PFSK-1 (cell line): ENCODE measurements at regions not wholly inside any gene's neighbourhood (a gene's known extent, or its start where the extent isn't known, plus 50 kb on each side); places are given as distances from the start of the nearest gene placed in this dataset.

ENCODE experiments used
- FOXP2 ChIP-seq: optimal IDR thresholded peaks from 2 replicates; pipeline ENCODE3; 2011; ENCODE audit warnings: borderline replicate concordance, control low read depth, inconsistent platforms; ENCODE audit not compliant: insufficient read depth; ENCODE audit errors: extremely low read length, extremely low read depth
- POLR2AphosphoS5 ChIP-seq: IDR thresholded peaks from 2 replicates; pipeline ENCODE4 v1.6.1; 2012; ENCODE audit warnings: low read depth, mild to moderate bottlenecking, control low read depth, low read length, moderate library complexity
- SIN3A ChIP-seq: IDR thresholded peaks from 2 replicates; pipeline ENCODE4 v1.6.1; 2012; ENCODE audit warnings: mild to moderate bottlenecking, low read length, moderate library complexity, borderline replicate concordance; ENCODE audit not compliant: insufficient read depth
- TAF1 ChIP-seq: IDR thresholded peaks from 2 replicates; pipeline ENCODE4 v1.6.1; 2012; ENCODE audit warnings: low read length, control low read depth, borderline replicate concordance; ENCODE audit not compliant: insufficient read depth
- TF ChIP-seq, protein P1 (sequence below), 2 experiments: IDR thresholded peaks; 2 replicates each; pipeline versions ENCODE4 v1.6.1 to v1.8.0; 2011 to 2012; ENCODE audit warnings: low read depth in 2 of 2, low read length in 2 of 2, control low read depth in 1 of 2, inconsistent platforms in 1 of 2, mild to moderate bottlenecking in 1 of 2, moderate library complexity in 1 of 2; ENCODE audit not compliant: insufficient read depth in 1 of 2

DNA sequence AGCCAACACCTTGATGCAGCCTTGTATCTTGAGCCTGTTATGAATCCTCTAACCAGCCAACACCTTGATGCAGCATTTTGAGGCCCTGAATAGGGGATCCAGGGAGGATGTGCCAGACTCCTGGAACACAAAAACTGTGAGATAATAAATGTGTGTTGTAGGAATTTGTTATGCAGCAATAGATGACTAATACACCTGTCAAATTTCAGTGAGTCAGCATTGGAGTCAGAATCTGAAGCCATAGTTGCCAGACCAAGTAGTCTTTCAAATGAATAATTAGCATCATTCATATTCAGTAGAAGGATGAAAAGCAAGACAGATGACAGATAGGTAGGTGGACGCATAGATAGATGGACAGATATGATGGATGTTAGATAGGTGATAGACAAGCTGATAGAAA, 942.5 kb upstream of the SLC39A10 start:
- TF ChIP-seq FOXP2 (no peak), POLR2AphosphoS5 (no peak), TAF1 (no peak), SIN3A (no peak)
- TF ChIP-seq, protein P1, sequence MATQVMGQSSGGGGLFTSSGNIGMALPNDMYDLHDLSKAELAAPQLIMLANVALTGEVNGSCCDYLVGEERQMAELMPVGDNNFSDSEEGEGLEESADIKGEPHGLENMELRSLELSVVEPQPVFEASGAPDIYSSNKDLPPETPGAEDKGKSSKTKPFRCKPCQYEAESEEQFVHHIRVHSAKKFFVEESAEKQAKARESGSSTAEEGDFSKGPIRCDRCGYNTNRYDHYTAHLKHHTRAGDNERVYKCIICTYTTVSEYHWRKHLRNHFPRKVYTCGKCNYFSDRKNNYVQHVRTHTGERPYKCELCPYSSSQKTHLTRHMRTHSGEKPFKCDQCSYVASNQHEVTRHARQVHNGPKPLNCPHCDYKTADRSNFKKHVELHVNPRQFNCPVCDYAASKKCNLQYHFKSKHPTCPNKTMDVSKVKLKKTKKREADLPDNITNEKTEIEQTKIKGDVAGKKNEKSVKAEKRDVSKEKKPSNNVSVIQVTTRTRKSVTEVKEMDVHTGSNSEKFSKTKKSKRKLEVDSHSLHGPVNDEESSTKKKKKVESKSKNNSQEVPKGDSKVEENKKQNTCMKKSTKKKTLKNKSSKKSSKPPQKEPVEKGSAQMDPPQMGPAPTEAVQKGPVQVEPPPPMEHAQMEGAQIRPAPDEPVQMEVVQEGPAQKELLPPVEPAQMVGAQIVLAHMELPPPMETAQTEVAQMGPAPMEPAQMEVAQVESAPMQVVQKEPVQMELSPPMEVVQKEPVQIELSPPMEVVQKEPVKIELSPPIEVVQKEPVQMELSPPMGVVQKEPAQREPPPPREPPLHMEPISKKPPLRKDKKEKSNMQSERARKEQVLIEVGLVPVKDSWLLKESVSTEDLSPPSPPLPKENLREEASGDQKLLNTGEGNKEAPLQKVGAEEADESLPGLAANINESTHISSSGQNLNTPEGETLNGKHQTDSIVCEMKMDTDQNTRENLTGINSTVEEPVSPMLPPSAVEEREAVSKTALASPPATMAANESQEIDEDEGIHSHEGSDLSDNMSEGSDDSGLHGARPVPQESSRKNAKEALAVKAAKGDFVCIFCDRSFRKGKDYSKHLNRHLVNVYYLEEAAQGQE (IDR thresholded peaks at IDR 0.05; ENCODE audit: insufficient read depth in 1 of 2, low read depth in 2 of 2, low read length in 2 of 2), result no peak

DNA sequence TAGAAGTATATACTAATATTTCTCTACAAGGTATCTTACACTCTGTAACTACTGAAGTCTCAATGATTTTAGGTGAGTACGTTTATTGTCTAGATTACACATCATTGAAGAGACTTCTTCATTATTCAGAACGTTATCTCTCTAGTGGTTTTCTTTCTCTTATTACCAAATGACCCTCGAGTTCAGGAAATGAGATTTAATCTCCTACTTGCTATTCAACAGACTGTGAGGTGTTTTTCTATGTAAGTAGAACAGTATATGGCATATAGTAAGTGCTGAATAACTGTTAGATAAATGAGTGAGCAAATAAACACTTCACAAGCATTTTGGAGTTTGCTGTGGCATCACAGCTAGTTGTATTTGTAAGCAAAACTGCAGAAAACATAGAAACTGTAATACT, 947.2 kb upstream of the SLC39A10 start:
- TF ChIP-seq, protein P1 (IDR thresholded peaks at IDR 0.05; ENCODE audit: insufficient read depth in 1 of 2, low read depth in 2 of 2, low read length in 2 of 2), result no peak
- TF ChIP-seq SIN3A (no peak), TAF1 (no peak), FOXP2 (no peak), POLR2AphosphoS5 (no peak)

DNA sequence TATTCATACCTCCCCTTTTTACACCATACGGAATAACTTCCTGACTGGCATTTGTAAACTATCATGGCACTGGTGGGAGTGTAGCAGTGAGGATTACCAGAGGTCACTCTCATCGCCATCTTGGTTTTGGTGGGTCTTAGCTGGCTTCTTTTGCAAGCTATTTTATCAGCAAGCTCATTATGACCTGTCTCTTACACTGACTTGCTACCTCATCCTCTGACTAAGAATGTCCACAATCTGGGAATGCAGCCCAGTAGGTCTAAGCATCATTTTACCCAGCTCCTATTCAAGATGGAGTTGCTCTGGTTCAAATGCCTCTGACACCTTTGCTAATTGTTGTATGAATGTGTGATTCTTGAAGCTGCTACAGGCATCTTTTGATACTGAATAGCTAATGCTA, 950.8 kb upstream of the SLC39A10 start:
- no peak for TF ChIP-seq TAF1

DNA sequence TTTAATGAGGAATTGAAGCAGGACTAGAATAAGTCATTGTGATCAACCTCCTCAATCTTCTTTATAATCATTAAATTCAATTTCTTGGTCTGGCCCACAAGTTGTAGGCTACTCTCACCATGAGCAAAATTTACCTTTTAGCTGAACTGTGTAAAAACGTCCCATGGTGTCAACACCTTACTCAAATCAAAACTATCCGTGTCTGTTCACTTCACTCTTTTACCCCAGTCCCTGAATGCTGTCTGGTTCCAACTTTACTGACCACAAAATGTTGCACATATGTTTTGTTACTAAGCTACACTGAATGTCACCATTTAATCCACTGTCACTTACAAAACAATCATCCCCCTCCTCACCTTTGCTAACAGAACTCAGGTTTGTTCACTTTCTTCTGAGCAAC, 951.6 kb upstream of the SLC39A10 start:
- TF ChIP-seq SIN3A (no peak), POLR2AphosphoS5 (no peak), FOXP2 (no peak), TAF1 (no peak)
- TF ChIP-seq, protein P1 (IDR thresholded peaks at IDR 0.05; ENCODE audit: insufficient read depth in 1 of 2, low read depth in 2 of 2, low read length in 2 of 2), result no peak

DNA sequence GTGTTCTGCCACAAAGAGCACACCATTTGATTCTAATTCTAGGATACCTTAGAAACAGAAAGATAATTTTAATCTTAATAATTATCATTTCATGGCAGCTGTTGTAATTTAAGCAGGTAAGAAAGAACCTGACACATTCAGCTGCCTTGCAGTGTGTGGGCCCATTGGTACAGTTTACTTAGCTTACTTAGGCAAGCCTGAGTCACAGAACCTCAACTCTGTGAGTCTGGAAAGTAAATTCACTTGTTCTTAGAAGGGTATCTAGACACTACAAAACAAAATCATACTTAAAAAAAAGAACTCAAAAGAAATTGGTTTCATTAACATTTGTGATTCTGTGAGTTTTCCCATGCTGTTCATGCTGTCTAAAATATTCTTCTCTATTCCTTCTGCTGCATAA, 956.3 kb upstream of the SLC39A10 start:
- TF ChIP-seq SIN3A (no peak), FOXP2 (no peak), POLR2AphosphoS5 (no peak), TAF1 (no peak)
- TF ChIP-seq, protein P1 (IDR thresholded peaks at IDR 0.05; ENCODE audit: insufficient read depth in 1 of 2, low read depth in 2 of 2, low read length in 2 of 2), result no peak
